ENCODE measurements at regions not wholly inside any gene's neighbourhood (a gene's known extent, or its start where the extent isn't known, plus 50 kb on each side); places are given as distances from the start of the nearest gene placed in this dataset.

DNA sequence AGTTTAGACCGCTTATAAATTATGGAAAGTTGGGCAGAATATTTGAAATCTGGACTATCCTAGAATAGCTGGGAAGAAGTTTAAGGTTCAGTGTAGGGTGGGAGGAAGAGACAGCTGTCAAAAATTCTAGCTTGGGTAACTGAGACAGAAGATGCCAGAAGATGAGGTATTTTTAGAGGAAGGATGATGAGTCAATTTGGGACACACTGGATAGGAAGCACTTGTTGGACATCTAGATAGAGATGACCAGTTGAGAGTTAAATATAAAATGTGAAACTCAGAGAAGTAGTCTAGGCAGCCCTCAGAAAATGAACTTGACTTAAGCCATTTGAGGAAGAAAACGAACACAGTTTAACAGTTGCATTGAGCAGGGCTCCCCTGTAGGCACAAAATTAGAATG lies 137.9 kb upstream of the MAP9 start:
- no peak for DNase-seq (ENCODE audit: low spot score)

DNA sequence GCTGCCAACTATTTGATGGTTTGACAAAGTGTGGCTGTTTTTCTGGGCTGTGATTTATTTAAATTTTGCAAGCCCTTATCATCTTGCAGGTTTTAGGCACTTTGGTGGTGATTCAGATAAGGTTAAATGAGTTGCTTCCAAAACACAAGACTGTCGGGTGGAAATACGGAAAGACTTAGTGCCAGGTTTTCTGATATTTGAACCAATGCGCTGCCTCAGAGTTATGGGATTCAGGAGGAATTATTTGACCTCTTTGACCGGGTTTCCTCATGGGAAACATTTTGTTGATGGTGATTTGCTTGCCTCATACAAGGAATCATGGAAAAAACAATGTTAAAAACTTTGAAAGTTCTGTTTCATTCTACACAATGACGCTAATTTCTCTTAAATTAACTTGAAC lies 136.1 kb upstream of the MAP9 start:
- DNase-seq (ENCODE audit: low spot score) = no peak

- DNase-seq (ENCODE audit: low spot score) = no peak
Observed at GRCh38 chr4:155512046-155512445, 135.3 kb upstream of the MAP9 start.

DNA sequence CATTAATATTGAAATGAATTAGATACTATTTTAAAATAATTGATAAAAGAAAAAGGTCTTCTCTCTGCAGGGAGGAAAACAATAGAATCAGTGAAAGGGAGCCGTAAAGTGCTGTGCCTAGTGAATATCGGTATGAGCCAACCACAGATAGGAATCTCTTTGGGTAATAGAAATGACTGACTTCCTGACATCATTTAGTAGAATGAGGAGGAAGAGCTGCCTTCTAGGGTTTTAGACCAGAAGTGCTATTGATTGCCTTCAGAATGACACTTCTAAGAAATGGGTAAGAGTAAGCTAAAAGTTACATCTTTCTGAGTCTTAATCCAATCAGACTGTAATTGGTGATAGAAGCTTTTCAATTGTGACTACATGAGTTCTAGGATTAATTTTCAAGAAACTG lies 134.0 kb upstream of the MAP9 start:
- DNase-seq (ENCODE audit: low spot score) = no peak

DNA sequence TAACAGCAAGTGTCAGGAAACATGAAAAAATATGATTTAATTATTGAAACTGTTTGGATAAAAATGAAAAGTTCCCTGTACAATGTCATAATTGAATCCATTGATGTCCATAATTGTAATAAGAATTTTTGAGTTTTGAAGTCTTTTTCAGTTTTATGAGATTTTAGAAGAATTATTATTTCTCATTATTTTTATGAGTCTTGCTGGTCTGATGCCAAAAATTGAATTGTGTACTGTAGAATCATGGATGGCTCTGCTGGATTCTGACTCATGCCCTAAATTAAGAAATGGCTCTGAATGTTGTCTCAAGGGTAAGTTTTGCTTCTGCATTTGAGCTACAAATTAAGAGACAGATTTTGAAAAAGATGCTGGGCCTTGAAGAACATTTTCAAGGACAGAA lies 132.8 kb upstream of the MAP9 start:
- no peak for DNase-seq (ENCODE audit: low spot score)

- no peak for DNase-seq (ENCODE audit: low spot score)
Observed at GRCh38 chr4:155506745-155507144, 130.0 kb upstream of the MAP9 start.

GRCh38 chr4:155505321-155505720 lies 128.6 kb upstream of the MAP9 start:
- DNase-seq (ENCODE audit: low spot score) = no peak

DNA sequence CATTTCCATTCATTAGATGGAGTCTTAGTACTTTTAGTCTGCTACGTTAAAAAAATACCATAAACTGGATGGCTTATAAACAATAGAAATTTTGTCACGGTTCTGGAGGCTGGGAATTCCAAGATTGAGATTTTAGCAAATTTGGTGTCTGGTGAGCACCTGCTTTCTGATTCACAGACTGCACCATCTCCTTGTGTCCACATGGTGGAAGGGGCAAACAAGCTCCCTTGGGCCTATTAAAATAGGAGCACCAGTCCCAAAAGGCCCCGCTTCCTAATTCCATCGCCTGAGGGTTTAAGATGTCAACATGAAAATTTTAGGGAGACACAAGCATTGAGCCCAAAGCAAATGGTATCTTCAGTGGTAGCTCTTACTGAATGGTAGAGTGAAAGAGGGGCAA lies 120.5 kb upstream of the MAP9 start:
- no peak for DNase-seq (ENCODE audit: low spot score)

DNA sequence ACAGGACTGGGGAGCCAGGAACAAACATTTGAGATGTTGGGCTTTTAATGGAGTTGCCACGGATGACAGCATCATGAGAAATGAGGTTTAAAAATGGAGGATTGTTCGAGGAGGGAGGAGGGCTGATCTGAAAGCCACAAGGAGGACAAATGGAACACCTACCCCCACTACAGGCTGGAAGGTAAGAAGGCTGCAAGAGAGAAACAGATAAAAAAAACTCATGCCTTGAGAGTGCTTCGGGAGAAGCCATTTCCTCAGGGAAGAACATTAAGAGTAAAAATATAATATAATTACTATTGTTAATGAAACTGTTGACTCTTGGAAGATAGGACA lies 119.5 kb upstream of the MAP9 start:
- no peak for DNase-seq (ENCODE audit: low spot score)

DNA sequence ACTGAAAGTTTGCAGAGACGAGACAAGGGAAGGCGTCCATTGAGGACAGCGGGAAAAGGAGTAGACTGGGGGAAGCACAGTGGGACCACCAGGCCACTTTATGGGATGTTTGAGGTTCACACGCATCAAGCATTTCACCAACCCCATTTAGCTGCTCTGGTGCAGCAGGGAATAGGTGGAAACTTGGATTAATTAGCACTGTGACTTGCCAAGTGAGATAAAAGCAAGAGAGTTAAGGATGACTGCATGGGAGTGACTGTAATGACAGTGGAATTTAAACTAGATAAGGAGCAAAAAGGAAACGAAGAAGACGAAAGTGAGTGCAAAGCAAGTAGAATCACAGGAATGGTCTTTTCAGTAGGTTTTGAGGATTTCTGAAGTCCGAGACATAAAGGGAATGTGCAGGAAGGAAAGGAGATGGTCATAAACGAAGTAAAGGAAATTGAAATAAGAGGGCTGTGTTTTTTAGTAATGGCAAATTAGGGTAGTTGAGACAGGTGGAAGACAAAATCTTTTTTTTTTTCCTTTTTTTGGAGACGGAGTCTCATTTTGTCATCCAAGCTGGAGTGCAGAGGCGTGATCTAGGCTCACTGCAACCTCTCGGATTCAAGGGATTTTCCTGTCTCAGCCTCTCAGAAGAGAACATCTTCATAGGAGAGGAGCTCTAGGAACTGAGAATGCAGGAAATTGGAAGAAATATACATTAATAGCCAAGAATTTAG lies 119.0 kb upstream of the MAP9 start:
- no peak for DNase-seq (ENCODE audit: low spot score)

DNA sequence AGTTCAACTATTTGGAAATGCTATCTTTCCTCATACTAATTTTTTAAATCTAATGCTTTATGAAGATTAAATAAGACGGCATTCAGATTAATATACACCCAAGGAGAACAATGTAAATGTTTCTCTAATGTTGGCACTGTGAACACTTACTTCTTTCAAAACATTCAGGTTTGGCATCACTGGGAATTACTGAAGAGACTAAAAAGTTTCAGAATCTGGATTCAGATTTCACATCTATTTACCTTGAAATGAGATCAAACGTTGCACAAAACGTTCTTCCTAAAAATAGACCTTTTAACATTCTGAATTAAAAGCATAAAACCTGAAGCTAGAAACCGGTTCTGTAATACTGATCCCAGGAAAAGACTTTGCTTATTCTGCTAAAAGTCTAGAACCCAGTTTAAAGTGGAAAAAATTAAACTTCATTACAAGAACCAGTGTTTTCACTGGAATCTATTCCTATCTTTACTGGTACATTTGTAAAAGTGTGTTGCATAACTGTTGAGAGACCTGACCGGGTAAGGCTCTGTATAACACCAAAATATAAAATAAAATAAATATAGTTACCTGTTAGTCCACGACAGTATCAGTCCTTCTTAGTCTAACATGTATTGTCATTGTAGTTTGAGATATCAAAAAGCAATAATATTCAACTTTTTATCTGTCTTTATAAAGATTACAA lies 117.4 kb upstream of the MAP9 start:
- no peak for DNase-seq (ENCODE audit: low spot score)

- DNase-seq (ENCODE audit: low spot score) = no peak
Observed at GRCh38 chr4:155491336-155492120, 114.8 kb upstream of the MAP9 start.

DNA sequence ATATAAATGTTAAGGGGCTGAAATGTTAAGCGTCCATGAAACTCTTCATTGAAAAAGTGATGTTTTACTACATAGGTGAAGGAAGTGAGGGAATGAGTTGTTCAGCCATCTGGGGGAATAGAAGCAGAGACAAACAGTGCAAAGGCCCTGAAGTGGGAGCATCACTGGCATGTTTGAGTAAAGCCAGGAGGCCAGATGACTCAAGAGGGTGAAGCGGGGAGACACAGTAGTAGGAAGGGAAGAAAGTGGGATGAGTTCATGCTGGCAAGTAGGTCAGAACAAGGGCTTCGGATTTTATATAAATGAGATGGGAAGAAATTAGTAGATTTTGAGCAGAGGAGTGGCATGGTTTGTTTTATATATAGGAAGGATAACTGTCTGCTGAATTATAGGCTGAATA lies 112.5 kb upstream of the MAP9 start:
- DNase-seq (ENCODE audit: low spot score) = no peak

DNA sequence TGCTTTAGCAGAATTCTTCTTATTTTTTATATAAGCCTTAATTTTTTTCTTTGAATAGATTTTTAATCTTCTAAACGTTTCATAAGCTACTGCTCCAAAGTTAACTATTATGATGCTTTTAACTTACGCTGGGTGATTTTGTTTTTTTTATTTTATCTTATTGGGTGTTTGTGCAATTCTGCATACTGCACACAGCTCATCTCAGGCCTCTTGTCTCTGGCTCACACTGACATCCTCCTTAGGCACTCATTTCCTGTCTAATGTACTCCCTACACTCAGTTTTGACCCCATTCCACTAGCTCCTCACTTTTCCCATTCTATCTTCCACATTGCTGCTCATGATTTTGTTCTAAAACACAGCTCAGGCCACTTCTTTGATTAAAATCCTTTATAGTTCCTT lies 111.9 kb upstream of the MAP9 start:
- DNase-seq (ENCODE audit: low spot score) = no peak

DNA sequence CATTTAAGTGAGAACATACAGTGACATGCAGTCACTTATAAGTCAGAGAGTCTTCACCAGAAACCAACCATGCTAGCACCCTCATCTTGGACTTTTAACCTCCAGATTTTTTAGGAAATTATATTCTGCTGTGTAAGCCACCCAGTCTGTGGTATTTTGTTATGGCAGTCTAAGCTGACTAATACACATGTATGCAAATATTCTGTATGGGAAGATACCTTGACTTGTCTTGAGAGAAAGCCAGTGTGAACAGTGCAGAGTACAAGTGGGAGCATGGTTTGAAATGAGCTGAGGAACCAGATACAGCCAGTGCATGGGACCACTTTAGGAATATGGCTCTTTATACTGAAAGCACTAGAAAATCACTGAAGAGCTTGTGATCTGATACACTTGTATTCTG lies 110.4 kb upstream of the MAP9 start:
- DNase-seq (ENCODE audit: low spot score) = no peak

DNA sequence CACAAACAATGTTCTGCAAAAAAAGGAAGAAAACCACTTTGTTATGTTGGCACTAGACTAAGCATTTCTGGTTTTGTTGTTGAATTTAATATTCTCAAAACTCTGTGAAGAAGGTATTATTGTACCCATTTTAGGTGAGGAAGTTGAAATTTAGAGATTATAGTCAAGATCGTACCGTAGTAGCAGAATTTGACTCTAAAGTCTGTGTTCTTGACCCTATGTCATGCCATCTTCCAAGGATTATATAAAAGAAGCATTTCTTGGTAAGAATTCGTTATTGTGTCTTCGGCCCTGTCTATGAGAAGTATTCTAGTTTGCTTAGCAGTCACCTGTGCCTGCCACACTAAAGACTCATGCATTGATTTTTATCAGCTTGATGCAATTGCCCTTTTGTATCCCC lies 104.4 kb upstream of the MAP9 start:
- no peak for DNase-seq (ENCODE audit: low spot score)

DNA sequence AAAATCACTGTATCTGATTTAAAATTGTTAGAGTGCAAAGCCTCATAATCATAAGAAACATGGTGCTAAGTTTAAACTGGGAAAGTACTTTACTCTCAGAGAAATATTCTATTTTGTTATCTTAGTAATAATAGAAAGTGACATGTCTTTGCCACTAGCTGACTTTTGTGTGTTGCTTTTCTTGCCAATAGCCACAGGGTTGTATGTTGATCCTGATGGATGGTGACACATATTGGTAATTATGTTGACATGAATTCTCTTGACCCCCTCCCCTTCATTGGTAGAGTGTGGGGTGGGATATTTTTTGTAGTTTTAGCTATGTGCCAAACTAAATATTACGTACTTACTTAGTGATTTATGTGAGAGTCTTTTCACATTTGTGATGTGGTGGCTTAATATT lies 103.1 kb upstream of the MAP9 start:
- no peak for DNase-seq (ENCODE audit: low spot score)

GRCh38 chr4:155478336-155478835 lies 101.6 kb upstream of the MAP9 start:
- DNase-seq (ENCODE audit: low spot score) = no peak

GRCh38 chr4:155474758-155475157 lies 98.0 kb upstream of the MAP9 start:
- DNase-seq (ENCODE audit: low spot score) = no peak

DNA sequence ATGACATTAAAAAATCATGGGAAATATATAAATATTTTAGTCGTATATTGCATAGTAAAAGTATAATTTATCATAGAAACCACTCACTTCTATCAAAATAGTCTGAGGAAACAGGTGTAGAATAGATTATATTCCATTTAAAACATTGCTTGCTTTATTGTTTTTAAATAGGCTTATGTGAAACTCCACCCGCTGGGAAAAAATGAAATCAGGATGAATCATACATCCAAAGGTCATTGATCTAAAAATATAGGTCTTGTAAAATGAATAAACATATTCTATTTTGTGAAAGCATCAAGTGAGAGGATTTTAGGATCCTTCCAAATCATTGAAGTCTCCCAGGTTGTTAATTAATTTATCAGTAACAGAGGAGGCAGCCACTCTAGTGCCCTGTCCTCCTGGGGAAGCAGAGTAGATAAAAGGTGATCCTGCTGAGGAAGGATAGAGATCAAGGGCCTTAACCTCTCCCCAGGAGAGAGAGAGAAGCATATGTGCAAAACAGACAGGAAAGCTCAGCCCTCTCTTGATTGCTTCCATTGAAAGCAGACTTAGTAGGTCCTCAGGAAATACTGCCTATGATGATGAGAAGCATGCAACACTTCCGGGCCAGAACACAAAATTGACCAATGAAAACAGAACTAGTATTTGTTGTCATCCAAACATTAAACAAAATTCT lies 96.8 kb upstream of the MAP9 start:
- no peak for DNase-seq (ENCODE audit: low spot score)

DNA sequence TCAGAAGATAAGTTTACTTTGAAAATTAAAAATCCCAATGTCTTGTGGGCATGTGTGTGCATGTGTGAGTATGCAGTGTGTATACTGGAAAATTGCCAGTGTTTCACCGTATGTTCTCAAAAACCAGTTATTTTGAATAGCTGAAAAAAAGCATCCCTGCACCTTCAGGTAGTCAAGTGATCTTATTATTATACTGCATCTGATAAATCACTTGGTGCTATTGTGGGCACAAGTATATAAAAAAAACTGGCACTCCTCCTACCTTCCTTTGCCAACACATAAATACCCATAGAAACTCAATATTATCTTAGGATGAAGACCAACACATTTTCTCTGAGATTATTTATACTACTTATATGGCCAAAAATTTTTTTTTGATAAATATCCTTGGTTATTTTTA lies 91.5 kb upstream of the MAP9 start:
- no peak for DNase-seq (ENCODE audit: low spot score)

GRCh38 chr4:155450676-155451075 lies 73.9 kb upstream of the MAP9 start:
- no peak for DNase-seq (ENCODE audit: low spot score)

GRCh38 chr4:155445306-155445705 lies 68.5 kb upstream of the MAP9 start:
- no peak for DNase-seq (ENCODE audit: low spot score)
